GM19467 (cell line): ENCODE measurements at regions not wholly inside any gene's neighbourhood (a gene's known extent, or its start where the extent isn't known, plus 50 kb on each side); places are given as distances from the start of the nearest gene placed in this dataset.

ENCODE experiments used
- ATAC-seq: cut with Tn5 transposase; IDR thresholded peaks from one replicate; pipeline ENCODE4 v1.9.1; 2021; ENCODE audit warnings: mild to moderate bottlenecking, moderate library complexity; ENCODE audit not compliant: unreplicated experiment

DNA sequence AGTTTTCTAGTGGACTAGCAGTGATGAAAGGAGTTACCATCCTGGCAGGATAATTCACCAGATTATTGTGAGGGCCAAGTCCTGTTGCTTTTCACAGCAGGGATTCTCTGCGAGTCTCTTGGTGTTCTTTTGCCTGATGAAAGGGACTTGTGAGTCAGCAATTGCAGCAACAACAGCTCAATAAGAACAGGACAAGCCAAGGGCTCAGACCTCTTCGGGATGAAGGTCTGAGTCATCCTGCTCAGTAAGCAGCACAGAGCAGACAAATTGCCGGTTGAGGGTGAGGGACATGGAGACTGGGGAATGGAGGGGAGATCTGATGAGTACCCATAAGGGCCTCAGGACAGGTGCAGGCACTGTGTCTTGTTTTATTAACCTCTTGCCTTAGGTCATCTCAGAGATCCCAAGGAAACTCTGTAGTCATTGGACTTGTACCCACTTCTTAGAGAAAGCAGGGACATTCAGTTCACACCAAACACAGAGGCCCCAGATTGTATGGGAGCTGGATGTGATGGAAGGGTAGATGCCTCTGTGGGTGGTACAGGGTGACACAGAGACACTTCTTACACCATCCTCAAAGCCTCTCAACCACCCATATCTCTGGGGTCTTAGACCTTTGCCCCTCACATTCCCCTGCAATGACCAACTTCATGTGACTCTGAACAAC is 173.8 kb upstream of the TLE3 start:
- no peak for ATAC-seq

DNA sequence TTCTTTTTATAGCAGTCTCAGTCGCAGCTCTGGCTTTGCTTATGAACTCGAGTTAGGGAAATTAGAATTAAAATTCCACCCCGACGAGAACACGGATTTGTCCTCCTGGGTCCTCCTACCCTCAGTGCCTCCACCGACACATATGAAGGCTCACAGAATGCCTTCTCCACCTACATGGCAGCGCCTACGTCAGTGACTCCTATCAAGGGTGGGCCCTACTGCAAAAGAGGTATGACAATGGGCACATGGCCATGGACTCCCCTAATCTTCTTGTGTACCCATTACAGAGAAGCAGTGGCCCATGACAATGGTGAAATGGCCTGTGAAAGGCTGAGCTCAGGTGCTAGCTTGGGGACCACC is 173.0 kb upstream of the TLE3 start:
- ATAC-seq = no peak

DNA sequence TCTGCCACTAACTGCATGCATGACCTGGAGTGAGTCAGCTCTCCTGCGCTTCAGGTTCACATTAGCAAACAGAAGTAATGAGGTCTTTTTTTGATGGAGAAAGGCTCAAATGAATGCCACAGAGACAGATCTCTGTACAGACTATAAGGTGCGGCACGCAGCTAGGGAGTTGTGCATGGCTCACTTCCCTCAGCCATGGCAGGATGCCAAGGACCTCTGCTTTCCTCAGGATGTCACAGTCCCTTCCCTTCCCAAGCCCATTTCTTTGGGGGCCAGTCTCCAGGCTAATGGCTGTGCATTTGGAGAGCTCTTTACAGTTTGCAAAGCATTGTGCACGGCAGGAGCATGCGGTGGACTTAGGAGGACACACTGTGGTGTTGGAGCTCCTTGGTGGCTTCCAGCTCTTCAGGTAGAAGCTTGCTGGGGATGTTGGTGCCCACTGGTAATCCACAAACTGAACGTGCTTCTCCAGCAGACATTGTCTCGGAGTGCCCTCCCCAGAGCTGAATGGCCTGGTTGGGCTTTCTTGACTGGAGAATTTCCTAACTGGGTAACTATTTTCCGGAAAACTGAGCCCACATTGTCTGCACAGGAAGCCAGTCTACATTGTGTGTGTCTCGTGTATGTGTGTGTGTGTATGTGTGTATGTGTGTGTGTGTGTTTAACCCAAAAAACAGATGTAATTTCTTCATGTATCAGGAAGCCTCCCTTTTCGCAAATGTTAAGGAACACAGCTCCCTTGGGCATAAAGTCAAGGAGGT is 172.5 kb upstream of the TLE3 start:
- ATAC-seq = no peak

DNA sequence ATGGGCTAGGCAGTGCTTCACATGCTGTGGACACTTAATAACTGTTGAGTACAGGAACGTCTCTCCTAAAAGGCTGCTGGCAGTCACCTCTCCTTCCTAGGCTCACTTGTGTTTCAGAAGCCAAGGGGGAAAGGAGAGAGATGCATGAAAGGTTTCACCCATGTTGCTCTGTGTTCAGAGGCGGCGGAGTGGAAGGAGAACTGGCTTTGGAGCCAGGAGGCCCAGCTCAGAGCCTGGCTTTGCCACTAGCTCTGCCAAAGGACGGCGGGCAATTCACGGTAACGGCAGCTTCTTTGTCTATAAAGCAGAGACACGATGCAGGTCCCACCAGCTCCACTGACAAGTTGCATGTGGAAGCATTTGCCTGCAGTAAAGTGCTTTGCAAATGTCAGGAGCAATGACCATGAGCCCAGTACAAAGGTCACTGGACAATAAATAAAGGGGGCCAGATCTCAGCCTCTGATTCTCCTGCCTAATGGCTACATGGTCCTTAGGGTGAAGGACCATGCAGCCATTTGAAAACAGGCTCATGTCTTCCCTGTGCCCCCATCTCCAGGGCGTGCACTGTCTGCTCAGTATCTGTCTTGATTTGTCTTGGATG is 171.7 kb upstream of the TLE3 start:
- ATAC-seq = no peak

DNA sequence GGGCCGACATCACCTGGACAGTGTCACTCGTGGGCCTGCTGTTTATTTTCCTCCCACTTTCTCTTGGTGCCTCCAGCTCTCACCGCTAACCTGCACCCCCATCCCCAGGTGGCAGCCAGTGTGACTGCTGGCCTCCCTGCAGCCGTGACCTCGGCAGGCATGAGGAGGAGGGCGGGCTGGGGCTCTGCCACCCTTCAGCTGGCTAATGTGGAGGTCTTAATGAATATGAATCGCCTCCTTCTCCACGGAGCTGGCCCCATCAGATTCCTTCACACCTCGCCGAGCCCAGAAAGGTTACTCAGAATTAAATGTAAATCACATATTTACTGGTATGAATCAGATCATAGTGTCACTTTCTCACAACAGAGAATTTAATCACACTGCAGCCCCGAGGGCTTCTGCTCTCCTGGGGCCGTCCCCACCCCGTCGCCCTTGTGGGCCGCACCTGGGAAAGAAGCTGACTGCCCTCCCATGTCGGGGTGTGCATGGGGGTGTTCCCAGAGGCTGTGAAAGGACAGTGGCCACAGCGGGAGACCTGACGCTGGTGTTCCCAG is 171.1 kb upstream of the TLE3 start:
- no peak for ATAC-seq

DNA sequence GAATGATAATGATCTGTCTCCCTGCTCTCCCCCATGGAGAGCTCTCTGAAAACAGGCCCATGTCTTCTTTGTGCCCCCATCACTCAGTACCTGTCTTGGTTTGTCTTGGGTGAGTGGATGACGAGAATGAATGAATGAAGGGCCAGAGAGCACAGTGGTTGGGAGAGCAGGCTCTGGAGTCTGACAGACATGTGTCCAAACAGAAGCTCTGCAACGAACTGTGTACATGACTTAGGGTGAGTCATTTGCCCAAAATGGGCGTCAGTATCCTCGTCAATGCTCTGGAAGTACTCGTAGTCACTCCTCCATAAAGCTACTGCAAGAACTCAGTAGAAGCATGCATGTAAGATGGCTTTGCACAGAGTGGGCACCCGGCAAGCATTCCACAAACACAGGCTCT is 170.2 kb upstream of the TLE3 start:
- no peak for ATAC-seq

DNA sequence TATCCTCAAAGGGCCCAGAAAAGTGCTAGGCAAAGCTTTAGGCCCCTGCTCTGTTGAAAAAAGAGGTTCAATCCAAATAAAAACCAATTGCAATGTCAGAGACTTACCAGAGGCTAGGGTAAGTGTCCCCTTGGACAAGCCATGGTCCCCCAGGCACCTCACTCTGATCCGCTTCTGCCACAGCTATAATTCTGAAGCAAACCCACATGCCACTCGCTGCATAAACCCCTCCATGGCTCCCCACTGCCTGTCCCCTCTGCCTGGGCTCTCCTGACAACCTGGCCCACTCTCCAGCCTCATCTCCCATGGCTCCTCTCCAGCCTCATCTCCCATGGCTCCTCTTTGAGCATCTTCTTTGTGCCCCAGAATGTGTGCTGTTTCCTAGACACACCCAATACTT is 169.6 kb upstream of the TLE3 start:
- no peak for ATAC-seq

DNA sequence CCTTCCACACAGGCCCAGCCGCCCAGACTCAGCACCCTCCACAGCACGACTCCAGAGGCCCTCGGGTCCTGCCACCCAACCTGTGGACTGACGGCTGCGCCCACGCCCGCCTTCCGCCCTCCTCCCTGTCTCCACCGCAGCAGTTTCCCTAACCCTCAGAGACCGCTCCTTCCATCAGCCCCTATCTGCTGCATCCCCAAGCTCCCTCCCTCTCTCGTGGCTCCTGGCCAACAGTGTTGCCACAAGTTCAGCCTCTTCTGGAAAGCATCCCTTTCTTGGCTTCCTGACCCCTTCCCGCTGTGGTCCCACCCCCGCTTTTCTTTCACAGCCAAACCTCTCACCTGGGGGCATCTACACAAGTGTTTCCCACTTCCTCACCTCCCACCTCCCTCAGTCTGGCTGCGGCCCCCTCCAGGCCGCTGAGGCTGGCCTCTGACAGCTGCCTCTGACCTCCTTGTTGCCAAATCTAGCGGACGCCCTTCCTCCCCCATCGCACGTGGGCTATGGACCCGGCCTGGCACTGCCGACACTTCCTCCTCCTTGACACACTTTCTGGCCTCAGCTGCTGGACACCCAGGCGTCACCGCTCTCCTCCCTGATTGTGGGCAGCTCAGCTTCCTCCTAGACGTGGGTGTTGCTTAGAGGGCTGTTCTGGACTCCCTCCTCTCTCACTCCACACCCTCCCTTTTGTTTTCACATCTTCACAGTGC is 168.8 kb upstream of the TLE3 start:
- no peak for ATAC-seq

DNA sequence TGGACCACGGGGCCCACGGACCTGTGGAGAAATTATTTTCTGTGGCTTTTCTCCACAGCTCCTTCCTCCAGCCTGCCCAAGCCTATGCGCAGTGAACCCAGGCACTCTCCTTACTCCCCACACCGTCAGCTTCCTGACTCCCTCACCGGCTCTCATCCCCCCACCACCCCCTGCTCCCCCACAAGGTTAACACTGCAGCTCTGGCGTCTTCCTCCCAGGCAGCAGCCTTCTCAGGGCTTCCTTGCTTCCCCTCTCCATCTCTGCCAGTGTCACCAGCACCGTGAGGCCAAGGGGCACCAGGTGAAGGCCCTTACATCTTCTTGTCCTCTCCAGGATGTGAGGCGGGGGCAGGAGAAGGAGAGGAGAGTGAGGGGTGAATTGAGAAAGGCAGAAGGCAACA is 168.3 kb upstream of the TLE3 start:
- no peak for ATAC-seq

DNA sequence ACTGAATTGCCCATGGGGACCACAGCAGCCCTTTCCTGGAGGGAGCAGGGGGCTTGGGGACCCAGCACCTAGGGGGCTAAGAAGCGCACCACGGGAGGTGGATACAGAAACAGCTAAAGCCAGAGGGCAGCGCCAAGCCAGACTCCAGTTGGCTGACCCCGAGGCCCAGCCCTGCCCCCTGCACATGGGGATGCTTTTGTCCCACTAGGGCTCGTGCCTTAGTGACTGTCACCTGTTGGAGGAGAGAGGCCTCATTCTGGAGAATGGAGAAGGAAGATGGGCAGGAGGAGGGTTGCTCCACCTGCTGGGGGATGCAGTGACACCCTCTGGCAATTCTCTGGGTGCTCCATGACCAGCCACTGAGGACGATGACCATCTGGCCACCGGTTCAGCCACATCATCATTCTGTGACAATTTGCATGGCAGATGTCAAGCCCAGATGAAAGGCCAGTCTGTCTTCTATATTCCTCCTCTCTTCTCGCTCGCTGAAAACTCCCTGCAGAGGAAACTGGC is 167.8 kb upstream of the TLE3 start:
- no peak for ATAC-seq

DNA sequence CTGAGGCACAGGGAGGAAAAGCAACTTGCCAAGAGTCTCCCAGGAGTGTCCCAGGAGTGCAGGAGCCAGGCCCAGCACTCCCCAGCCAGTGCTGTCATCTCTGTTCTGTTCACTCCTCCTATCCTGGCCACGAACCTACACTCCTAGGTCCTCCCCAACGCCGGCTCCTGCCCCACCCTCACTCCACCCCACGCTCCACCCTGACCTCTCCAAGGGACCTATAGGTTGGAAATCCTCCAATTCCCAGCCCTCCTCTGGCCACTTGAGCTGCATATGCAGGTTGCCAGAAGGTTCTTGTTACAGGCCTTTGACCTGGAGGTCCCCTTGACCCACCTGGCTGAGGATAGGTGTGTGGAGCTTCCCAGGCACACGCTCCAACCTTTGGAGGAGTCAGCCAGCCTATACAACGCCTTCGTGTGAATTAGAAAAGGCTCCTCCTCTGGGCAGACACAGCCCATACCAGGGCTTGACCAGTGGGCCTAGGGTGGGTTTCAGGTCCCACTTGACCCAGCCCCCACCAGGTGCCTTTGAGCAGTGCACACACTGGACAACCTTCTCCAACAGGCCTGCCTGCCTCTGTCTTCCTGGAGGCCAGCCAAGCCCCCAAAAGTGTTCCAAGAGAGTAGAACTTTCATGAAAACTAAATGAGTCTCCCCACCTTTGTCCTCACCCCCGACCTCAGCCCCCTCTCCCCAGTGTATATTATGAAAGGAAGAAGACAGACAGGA is 167.2 kb upstream of the TLE3 start:
- no peak for ATAC-seq

DNA sequence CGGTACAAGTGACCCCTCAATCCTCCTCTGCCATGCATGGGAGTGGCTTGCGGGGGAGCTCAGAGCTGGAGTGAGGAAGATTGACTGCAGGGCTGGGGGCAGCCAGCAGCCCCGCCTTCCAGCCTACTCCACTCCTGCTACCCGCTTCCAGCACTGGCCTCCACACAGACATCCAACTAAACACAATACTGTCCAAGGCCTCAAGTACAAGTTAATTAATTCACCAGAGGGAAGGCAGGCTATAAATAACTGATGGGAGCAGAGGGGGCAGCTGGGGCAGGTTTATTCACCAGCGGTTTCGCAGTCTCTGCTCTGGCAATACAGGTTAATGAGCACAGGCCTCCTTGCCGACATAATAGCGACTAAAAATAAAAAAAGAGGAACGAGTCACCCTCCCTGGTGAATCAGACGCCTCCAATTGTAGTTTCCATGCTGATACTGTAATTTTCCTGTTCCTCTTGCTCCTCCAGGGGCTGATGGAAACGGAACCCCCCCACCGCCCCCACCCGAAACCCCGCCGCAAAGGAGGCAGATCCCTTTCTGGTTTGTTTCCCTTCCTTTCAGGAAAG is 166.4 kb upstream of the TLE3 start:
- no peak for ATAC-seq

DNA sequence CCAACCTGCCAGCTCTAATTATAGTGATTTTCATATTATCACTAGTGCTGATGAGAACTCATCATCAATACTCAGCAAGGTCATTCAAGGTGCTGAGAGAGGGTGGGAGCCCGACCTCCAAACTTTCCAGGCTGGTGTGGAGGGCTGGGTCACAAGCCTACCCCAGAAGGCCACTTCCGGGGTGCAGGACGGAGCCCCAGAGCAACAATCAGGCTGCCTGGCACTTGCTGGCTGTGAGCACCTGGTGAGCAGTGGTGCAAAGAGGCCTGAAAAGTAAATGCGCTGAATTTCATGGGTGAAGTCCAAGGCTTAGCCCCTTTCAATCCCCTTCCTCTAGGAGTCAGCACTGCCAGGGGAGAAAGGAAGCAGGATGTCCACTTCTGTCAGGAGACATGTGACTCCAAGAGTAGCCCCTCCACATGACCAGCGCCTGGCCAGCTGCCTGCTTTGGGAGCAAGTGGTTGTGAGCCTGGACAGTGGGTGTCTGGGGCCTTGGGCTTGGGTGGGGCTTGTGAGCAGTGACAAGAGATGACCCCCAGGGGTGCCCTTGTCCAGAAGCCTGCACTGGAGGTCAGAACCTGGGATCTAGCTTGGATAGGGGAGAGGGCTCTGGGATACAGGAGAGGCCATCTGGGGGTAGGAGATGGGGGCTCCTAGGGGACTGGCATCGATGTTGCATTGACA is 165.0 kb upstream of the TLE3 start:
- ATAC-seq = no peak

DNA sequence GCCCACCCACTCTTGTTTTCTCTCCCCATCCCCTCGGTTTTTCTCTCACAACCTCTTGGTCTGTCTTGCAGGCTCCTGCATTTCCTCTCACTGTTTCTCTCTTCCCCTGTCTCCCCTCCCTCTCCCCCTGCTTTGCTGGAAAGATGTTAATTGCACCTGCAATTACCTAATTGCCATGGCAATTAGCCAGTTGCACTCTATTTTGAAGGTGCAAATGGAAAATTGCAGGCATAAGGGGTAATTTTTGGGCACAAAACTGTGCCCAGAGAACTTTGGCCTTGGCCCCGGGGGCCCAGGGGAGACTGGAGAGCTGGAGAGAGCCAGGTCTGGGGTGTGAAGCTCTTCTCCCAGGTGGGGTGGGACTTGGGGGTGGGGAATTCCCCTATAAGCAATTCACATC is 164.5 kb upstream of the TLE3 start:
- ATAC-seq = no peak

DNA sequence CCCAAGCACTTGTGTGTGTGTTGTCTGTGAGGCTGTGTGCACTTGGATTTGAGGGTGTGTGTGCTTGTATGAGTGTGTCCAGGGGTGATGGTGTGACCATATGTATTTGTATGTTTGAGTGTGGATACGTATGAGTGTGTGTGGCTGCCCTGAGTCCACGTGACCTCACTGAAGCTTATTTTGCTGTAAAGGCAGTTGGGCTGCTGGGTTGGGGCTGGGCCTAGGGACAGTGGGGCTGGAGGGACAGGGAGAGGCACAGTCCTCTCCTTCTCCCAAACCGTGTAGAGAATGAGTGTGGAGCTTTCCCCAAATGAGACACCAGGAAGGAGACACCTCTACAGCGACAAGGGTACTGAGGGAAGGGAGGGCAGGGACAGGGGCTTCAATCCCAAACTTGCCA is 163.4 kb upstream of the TLE3 start:
- no peak for ATAC-seq

DNA sequence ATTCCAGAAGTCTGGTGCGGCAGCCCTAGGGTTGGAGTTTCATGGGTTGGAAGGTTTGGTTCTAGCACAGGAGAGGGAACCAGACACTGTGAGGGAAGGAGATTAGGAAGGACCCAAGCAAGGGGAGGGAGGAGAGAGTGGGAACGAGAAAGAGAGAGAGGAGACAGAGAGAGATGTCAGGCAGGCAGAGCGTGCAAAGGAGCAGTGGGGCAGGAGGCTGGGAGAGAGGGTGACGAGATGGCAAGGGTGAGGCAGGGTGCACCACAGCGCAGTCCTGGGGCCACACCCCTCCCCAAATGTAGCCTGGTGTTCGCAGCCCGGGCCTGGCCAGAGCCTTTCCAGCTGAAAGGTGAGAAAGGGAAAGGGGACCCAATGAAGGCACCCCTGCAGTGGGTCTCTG is 162.9 kb upstream of the TLE3 start:
- no peak for ATAC-seq

DNA sequence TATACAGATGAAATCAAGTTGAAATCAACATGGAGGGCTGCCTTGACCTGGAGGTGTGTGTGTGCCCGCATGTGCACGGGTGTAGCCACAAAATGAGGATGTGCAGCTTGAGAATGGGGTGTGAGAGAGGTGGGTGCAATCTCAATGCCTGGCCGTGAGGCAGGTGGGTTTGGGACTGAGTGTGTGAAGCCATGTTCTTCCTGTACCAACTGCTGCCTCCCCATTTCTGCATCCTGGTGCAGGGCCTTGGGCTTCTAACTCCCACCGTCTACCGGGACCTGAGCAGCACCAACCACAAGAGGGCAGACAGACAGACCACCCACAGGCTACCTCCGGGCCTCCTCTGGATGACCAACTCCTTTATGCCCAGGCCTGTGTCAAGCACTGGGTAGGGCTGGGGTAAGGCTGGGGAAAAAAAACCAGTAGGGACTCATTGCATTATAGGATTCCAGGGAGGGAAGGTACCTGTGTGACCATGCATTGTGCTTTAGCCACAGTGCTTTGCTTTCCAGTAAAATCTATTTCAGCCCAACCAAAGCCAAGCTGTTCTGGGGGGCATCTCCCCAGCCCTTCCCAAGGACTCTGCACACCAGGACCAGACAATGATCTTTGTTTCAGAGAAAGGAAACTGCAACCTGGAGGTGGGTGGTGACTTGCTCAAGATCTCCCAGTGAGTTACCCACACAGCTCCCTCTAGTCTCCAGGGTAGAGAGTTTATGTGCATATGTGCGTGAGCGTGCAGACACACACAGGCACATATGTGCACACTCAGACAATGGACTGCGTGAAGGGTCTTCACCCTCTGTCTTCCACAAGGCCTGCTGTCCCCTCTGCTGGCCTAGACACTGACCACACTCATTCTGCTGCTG is 162.2 kb upstream of the TLE3 start:
- no peak for ATAC-seq

DNA sequence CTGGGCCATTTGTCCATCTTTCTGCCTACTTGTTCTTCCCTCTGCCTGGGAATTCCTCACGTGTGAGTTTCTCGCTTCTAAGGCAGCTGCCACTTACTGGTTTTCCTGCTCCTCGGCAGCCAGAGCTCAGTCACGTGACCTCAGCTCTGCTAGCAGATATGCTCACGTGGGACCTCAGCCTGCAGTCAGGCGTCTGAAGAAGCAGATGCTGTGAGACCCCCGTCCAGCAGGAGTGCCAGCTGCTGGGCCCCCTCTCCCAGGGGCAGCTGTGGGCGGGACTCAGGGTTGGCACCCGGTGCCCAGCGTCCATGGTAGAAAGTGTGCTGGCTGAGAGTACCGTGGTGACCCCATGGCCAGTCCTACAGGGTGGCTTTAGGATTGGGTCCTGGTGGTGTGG is 161.3 kb upstream of the TLE3 start:
- ATAC-seq = no peak
